ENCODE measurements at regions not wholly inside any gene's neighbourhood (a gene's known extent, or its start where the extent isn't known, plus 50 kb on each side); places are given as distances from the start of the nearest gene placed in this dataset.
"Not testable (repeated sequence)": the region's sequence is repeated elsewhere in the genome, so short reads cannot be mapped to it uniquely, and the experiment has no call there.

DNA sequence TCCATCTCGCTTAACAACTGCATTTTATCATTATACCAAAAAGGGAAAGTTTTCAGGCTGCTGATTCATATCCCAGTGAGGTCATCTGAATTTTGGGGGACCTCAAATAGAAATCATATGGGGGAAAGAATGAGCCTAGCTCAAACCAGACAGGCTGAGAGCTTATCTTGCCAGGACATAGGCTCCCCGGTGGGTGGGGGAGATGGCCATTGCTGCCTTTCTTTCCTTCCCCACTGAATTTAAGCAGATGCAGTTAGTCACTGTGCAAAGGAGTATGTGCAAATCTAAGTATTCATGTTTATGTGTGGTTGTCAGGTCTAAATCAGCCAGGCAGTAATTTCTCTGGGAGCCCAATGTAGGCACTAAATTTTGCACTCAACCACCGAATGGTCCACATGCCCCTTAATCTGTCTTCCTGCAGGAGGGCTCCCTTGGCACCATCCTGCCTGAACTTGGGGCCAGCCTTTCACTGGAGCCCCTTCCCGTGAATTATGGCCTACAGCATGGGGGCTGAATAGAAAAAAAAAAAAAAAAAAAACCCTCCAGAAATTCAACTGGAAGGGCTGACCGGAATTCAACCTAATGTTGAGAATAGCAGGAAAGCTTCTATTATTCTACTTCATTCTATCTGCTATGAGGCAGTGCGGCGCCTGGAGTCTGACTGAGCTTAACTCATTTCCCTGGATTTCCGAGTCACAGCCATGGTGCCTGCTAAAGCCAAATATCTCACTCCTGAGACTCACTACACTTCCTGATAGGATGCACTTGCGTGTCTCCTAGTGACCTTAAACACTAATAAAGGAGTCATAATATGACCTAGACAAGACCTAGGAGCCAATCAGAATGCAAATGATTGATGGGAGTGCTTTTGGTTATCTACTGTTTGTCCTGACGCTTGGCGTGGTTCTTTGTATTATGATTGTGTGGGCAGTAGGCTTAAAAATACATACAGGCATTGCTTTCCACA lies 161.5 kb upstream of the HEY2 start:
- dilution Hi-C loops (cut with MboI; ENCODE audit: extremely low pct_ligation_motif_present, low sequenced_read_pairs): no loop called here
- Histone ChIP-seq H3K9me1 (replicated peaks; ENCODE audit: control insufficient read depth, extremely low read depth, insufficient read depth, low read length) (no peaks in the 10 kb centered on the region), H2AFZ (ENCODE audit: low read depth, low read length) (no peak overlapping the region), H3K9ac (replicated peaks; ENCODE audit: extremely low read depth, insufficient read depth, low read length) (peak overlapping the region; percentile 25), H3K27ac (ENCODE audit: insufficient read depth, low read depth, low read length) (peak overlapping the region; percentile 76), H3K9me3 (replicated peaks; ENCODE audit: control insufficient read depth, insufficient read depth, low read length) (no peaks in the 10 kb centered on the region), H3K4me2 (ENCODE audit: insufficient read depth, low read length) (peak overlapping the region; percentile 43), H4K20me1 (replicated peaks; ENCODE audit: control insufficient read depth, extremely low read depth, insufficient read depth, low read length) (no peaks in the 10 kb centered on the region), H3K36me3 (ENCODE audit: control insufficient read depth in 2 of 2, extremely low read depth in 1 of 2, insufficient read depth in 2 of 2, low read length in 2 of 2) (no peaks in the 10 kb centered on the region), H3K27me3 (ENCODE audit: control insufficient read depth in 2 of 2, insufficient read depth in 2 of 2, low read length in 2 of 2) (peaks cover 3 to 24% of the 10 kb centered on the region in 2 experiments), H3K79me2 (ENCODE audit: control insufficient read depth, insufficient read depth, low read length) (no peaks in the 10 kb centered on the region), H3K4me3 (replicated peaks in 1 of 3; ENCODE audit: insufficient read depth in 1 of 3, low read depth in 1 of 3, low read length in 3 of 3) (no peak overlapping the region), H3K4me1 (ENCODE audit: control insufficient read depth, extremely low read depth, insufficient read depth, low read length) (peaks cover 41% of the 10 kb centered on the region)
- TF ChIP-seq JUN (IDR thresholded peaks at IDR 0.05; ENCODE audit: borderline replicate concordance, insufficient read depth, insufficient read length, low read depth): peak; percentile 31
- peak; percentile 98 for TF ChIP-seq GATA2 (IDR thresholded peaks at IDR 0.05; ENCODE audit: insufficient read depth, insufficient read length, low read depth, low read length)
- no peak for TF ChIP-seq EZH2 (IDR thresholded peaks at IDR 0.05; ENCODE audit: borderline replicate concordance, low read depth, low read length, severe bottlenecking)
- peak; percentile 99 for TF ChIP-seq POLR2AphosphoS5 (IDR thresholded peaks at IDR 0.05; ENCODE audit: insufficient read depth, low read depth, low read length)
- peak; percentile 59 for TF ChIP-seq POLR2A (IDR thresholded peaks at IDR 0.05; ENCODE audit: low read depth, low read length)
- TF ChIP-seq, protein P1, sequence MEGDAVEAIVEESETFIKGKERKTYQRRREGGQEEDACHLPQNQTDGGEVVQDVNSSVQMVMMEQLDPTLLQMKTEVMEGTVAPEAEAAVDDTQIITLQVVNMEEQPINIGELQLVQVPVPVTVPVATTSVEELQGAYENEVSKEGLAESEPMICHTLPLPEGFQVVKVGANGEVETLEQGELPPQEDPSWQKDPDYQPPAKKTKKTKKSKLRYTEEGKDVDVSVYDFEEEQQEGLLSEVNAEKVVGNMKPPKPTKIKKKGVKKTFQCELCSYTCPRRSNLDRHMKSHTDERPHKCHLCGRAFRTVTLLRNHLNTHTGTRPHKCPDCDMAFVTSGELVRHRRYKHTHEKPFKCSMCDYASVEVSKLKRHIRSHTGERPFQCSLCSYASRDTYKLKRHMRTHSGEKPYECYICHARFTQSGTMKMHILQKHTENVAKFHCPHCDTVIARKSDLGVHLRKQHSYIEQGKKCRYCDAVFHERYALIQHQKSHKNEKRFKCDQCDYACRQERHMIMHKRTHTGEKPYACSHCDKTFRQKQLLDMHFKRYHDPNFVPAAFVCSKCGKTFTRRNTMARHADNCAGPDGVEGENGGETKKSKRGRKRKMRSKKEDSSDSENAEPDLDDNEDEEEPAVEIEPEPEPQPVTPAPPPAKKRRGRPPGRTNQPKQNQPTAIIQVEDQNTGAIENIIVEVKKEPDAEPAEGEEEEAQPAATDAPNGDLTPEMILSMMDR (IDR thresholded peaks at IDR 0.05; ENCODE audit: extremely low read depth in 1 of 2, insufficient read depth in 1 of 2, low read depth in 1 of 2, low read length in 2 of 2): no peak
- TF ChIP-seq, protein P2, sequence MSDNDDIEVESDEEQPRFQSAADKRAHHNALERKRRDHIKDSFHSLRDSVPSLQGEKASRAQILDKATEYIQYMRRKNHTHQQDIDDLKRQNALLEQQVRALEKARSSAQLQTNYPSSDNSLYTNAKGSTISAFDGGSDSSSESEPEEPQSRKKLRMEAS (IDR thresholded peaks at IDR 0.05; ENCODE audit: insufficient read depth, insufficient read length): no peak
- TF ChIP-seq MYC (IDR thresholded peaks at IDR 0.05; ENCODE audit: low read depth, low read length): no peak
- peak; percentile 97 for TF ChIP-seq FOS (IDR thresholded peaks at IDR 0.05; ENCODE audit: borderline replicate concordance, insufficient read depth, low read length)
- intact Hi-C loops (cut with micrococcal nuclease): loop anchor here (1.0 to 2.0 kb wide), 6 partner anchors 23 to 273 kb away; partner anchors contain the start of gene HEY2
- DNase-seq (ENCODE audit: low read depth, low spot score) (peak; percentile 93), FAIRE-seq (peak; percentile 95)
- no TSS peak for BruUV-seq (replicated peaks)
- ChIA-PET CTCF (interaction anchor here (0.6 to 1.4 kb wide), 8 partner anchors 17 to 386 kb away, joined by 3 to 8 read pairs (median 3); no protein-coding TSS in a partner anchor), POLR2A (no interaction called here)

DNA sequence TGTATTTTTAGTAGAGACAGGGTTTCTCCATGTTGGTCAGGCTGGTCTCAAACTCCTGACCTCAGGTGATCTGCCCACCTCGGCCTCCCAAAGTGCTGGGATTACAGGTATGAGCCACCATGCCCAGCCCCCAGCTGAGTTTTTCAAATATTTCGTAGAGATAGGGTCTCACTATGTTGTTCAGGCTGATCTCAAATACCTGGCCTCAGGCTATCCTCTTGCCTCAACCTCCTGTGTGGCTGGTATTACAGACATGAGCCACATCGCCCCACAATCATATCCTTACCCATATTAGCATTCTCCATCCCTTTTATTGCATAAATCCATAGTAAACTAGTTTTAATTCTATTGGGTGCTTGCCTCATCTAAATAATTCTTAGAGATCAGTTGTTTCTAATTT lies 157.6 kb upstream of the HEY2 start:
- H3K9me3 ChIP-seq (replicated peaks; ENCODE audit: control insufficient read depth, insufficient read depth, low read length); FAIRE-seq; H3K4me3 ChIP-seq (replicated peaks in 1 of 3; ENCODE audit: insufficient read depth in 1 of 3, low read depth in 1 of 3, low read length in 3 of 3); H3K9me1 ChIP-seq (replicated peaks; ENCODE audit: control insufficient read depth, extremely low read depth, insufficient read depth, low read length); H3K27ac ChIP-seq (ENCODE audit: insufficient read depth, low read depth, low read length); BruUV-seq (replicated peaks); H3K9ac ChIP-seq (replicated peaks; ENCODE audit: extremely low read depth, insufficient read depth, low read length); DNase-seq (ENCODE audit: low read depth, low spot score); H2AFZ ChIP-seq (ENCODE audit: low read depth, low read length); H3K4me2 ChIP-seq (ENCODE audit: insufficient read depth, low read length); H4K20me1 ChIP-seq (replicated peaks; ENCODE audit: control insufficient read depth, extremely low read depth, insufficient read depth, low read length); CTCF ChIA-PET; intact Hi-C loops (cut with micrococcal nuclease); dilution Hi-C loops (cut with MboI; ENCODE audit: extremely low pct_ligation_motif_present, low sequenced_read_pairs); H3K79me2 ChIP-seq (ENCODE audit: control insufficient read depth, insufficient read depth, low read length); H3K36me3 ChIP-seq (ENCODE audit: control insufficient read depth in 2 of 2, extremely low read depth in 1 of 2, insufficient read depth in 2 of 2, low read length in 2 of 2); POLR2A ChIA-PET: not testable (repeated sequence)
- peaks cover 11 to 29% of the 10 kb centered on the region in 2 experiments for H3K27me3 ChIP-seq (ENCODE audit: control insufficient read depth in 2 of 2, insufficient read depth in 2 of 2, low read length in 2 of 2)
- peaks cover 21% of the 10 kb centered on the region for H3K4me1 ChIP-seq (ENCODE audit: control insufficient read depth, extremely low read depth, insufficient read depth, low read length)

Measured in endothelial cell of umbilical vein (primary cell).